Thoracic aorta (tissue), 2 donors: ENCODE measurements at regions not wholly inside any gene's neighbourhood (a gene's known extent, or its start where the extent isn't known, plus 50 kb on each side); places are given as distances from the start of the nearest gene placed in this dataset.

Source experiments
- ATAC-seq: fragments of 150-250 bp; one replicate; pipeline ENCODE4 v1.8.0; 2017; ENCODE audit warnings: low read depth; ENCODE audit not compliant: insufficient number of reproducible peaks, low FRiP score
- DNase-seq: peaks from one replicate; pipeline ENCODE4 v3.0.0-alpha.2; 2020; ENCODE audit warnings: low spot score
- H3K27ac ChIP-seq, 2 donors: fragments of 200-600 bp; sonication (generic); 1 replicate in 1 of 2; 2 replicates in 1 of 2; pipeline ENCODE4 v1.5.1; 2016; ENCODE audit warnings: mild to moderate bottlenecking in 2 of 2, moderate library complexity in 2 of 2
- H3K27me3 ChIP-seq: fragments of 200-600 bp; sonication (generic); replicated peaks from 2 replicates; pipeline ENCODE4 v1.6.0; 2016; ENCODE audit warnings: mild to moderate bottlenecking; ENCODE audit not compliant: insufficient read depth
- H3K36me3 ChIP-seq: fragments of 200-600 bp; sonication (generic); one replicate; pipeline ENCODE4 v1.5.1; 2016
- H3K4me1 ChIP-seq, 2 donors: fragments of 200-600 bp; sonication (generic); 1 replicate in 1 of 2; 2 replicates in 1 of 2; pipeline versions ENCODE4 v1.5.1 to v1.6.0; 2016; ENCODE audit warnings: low read depth in 2 of 2, mild to moderate bottlenecking in 1 of 2; ENCODE audit not compliant: control insufficient read depth in 1 of 2
- H3K4me3 ChIP-seq: fragments of 200-600 bp; sonication (generic); 2 replicates; pipeline ENCODE4 v1.5.1; 2016; ENCODE audit warnings: mild to moderate bottlenecking
- H3K9me3 ChIP-seq: fragments of 200-600 bp; sonication (generic); 2 replicates; pipeline ENCODE4 v1.5.1; 2016
- TF ChIP-seq, protein P1 (sequence below): fragments of 200-600 bp; sonication (generic); IDR thresholded peaks from one replicate; pipeline ENCODE4 v1.5.1; 2019; ENCODE audit warnings: antibody characterized with exemption

DNA sequence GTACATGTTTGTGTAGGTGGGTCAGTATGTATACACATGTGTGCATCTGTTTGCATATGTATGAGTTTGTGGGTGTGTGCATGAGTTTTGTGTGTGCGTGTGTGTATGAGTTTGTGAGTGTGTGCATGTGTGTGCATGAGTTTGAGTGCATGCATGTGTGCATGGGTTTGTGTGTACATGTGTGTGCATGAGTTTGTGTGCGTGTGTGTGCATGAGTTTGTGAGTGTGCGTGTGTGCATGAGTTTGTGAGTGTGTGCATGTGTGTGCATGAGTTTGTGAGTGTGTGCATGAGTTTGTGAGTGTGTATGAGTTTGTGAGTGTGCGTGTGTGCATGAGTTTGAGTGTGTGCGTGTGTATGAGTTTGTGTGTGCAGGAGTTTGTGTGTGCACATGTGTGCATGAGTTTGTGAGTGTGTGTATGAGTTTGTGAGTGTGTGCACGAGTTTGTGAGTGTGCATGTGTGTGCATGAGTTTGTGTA, 61.5 kb downstream of the FZD10 start:
- no peak overlapping the region for H3K4me3 ChIP-seq
- TF ChIP-seq, protein P1, sequence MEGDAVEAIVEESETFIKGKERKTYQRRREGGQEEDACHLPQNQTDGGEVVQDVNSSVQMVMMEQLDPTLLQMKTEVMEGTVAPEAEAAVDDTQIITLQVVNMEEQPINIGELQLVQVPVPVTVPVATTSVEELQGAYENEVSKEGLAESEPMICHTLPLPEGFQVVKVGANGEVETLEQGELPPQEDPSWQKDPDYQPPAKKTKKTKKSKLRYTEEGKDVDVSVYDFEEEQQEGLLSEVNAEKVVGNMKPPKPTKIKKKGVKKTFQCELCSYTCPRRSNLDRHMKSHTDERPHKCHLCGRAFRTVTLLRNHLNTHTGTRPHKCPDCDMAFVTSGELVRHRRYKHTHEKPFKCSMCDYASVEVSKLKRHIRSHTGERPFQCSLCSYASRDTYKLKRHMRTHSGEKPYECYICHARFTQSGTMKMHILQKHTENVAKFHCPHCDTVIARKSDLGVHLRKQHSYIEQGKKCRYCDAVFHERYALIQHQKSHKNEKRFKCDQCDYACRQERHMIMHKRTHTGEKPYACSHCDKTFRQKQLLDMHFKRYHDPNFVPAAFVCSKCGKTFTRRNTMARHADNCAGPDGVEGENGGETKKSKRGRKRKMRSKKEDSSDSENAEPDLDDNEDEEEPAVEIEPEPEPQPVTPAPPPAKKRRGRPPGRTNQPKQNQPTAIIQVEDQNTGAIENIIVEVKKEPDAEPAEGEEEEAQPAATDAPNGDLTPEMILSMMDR, result no peak
- H3K36me3 ChIP-seq, result no peaks in the 10 kb centered on the region
- ATAC-seq (no peak), DNase-seq (no peak)
- no peaks in the 10 kb centered on the region for H3K27me3 ChIP-seq
- H3K9me3 ChIP-seq, result no peaks in the 10 kb centered on the region
- H3K27ac ChIP-seq, result no peak overlapping the region
- no peaks in the 10 kb centered on the region for H3K4me1 ChIP-seq

DNA sequence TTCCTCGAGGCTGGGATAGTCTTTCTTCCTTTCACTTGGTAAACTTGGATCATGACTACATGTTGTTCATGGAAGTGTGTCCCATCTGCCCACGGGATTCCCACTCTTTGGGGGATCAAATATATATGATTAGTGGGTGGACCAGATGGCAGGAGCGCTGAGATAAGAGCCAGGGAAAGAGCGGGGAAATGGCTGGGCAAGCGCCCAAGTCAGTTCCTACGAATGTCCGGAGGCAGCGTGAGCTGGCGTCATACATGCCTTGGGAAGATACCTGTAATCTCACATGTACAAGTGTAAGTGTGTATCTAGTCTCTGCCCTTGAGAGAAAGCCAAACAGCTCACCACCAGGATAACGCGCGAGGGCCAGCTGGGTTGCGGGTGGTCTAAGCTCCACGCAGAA, 62.3 kb downstream of the FZD10 start:
- H3K4me3 ChIP-seq, result no peak overlapping the region
- DNase-seq (no peak), ATAC-seq (no peak)
- no peak overlapping the region for H3K27ac ChIP-seq
- H3K4me1 ChIP-seq, result no peaks in the 10 kb centered on the region
- H3K9me3 ChIP-seq, result no peaks in the 10 kb centered on the region
- TF ChIP-seq, protein P1, result no peak
- H3K27me3 ChIP-seq, result no peaks in the 10 kb centered on the region
- no peaks in the 10 kb centered on the region for H3K36me3 ChIP-seq

DNA sequence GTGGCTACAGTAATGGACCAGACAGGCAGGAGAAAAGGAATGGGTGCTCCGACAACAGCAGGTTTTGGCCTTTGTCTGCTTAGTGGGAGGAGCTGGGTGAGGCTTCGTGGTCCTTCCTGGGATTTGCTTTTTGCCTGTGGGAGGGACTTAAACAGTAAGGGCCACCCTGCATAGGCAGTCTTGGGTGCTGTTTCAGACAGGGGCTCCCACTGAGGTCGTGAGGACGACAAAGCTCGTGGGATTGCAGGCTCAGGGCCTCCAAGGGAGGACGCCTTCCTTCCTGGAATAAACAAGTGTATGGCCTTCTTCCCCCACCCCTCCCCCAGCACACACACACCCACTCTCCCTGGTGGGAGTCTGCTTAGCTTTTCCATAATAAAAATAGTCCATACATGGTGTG, 63.1 kb downstream of the FZD10 start:
- ATAC-seq (no peak), DNase-seq (no peak)
- no peak overlapping the region for H3K27ac ChIP-seq
- no peaks in the 10 kb centered on the region for H3K36me3 ChIP-seq
- no peaks in the 10 kb centered on the region for H3K9me3 ChIP-seq
- no peaks in the 10 kb centered on the region for H3K27me3 ChIP-seq
- no peaks in the 10 kb centered on the region for H3K4me1 ChIP-seq
- no peak overlapping the region for H3K4me3 ChIP-seq
- TF ChIP-seq, protein P1, result no peak

DNA sequence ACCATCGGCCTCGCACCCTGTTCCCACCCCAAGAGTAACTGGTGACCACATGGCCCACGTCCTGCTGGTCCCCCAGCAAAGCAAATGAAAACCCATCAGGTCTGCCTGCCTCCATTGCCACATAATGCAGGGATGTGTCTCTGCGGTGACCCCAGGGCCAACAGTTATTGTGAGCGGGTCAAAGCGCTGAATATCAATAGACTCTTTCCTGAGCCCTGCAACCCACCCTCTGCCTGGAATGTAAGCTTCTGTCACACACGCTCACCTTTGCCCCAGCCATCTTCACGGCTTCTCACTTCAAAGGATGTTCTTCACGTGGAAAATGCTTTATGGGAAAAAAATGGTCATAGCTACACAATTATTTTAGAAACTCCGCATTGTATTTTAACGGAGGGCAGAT, 63.9 kb downstream of the FZD10 start:
- no peak for DNase-seq
- Histone ChIP-seq H3K4me3 (no peak overlapping the region), H3K27me3 (no peaks in the 10 kb centered on the region), H3K27ac (no peak overlapping the region), H3K36me3 (no peaks in the 10 kb centered on the region), H3K4me1 (no peaks in the 10 kb centered on the region), H3K9me3 (no peaks in the 10 kb centered on the region)
- TF ChIP-seq, protein P1, result no peak
- ATAC-seq, result no peak

DNA sequence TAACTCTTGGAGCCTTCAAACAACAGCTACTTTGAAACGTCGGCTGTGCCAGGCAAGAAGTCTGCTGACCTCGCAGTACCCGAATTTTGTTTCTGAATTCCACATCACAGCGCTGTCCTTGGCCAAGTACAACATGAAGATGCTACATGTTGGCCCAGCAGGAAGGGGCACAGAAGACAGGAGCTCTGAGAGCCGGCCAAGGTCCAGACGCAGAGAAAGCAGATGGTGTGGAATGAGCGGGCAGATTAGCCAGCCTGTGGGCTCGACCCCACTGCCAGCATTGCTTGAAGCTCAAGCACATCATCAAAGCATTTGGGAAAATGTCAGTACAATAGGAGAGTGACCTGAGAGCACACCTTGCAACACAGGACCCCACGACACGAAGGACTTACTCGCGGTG, 64.5 kb downstream of the FZD10 start:
- Histone ChIP-seq H3K27ac (no peak overlapping the region), H3K4me1 (no peaks in the 10 kb centered on the region), H3K36me3 (no peaks in the 10 kb centered on the region), H3K4me3 (no peak overlapping the region), H3K27me3 (no peaks in the 10 kb centered on the region), H3K9me3 (no peaks in the 10 kb centered on the region)
- TF ChIP-seq, protein P1, result no peak
- no peak for ATAC-seq
- no peak for DNase-seq
